HG03432 (cell line): ENCODE measurements at regions not wholly inside any gene's neighbourhood (a gene's known extent, or its start where the extent isn't known, plus 50 kb on each side); places are given as distances from the start of the nearest gene placed in this dataset.

Experiments used
- ATAC-seq: cut with Tn5 transposase; IDR thresholded peaks from one replicate; pipeline ENCODE4 v1.9.1; 2021; ENCODE audit warnings: mild to moderate bottlenecking, moderate library complexity; ENCODE audit not compliant: unreplicated experiment

DNA sequence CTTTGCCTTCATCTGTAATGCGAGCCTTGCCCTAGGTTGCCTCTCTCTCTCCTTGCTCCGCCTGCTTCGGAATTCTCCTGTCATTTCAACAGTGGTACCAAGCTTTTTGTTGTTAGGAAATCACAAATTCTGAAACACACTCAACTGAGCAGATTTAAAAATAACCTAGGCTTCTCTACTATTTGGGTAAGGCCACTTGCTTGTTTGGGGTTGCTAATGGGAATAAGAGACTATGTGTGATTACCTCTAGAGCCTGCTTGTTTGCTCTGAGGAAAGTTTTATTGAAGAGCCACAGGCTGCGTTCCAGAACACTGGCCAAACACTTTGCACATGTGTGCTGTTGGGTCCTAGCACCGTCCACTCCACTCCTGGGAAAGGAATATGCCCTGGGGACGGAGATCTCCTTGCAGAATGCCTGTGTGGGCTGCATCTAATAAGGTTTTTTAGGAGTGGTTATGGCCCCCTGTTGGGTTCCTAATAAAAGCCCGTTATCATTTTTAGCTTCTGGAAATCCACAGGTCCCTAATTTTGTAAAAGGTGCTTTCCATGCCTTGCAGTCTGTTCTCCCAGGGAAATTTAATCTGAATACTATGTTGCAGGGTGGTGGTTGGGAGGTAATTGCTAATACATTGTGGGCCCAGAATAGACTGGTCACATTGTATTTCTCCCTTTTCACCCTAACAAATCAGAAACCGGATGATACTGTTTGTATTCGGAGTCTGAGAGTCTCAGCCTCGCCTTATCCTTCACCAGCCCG, 68.7 kb upstream of the KLF6 start:
- ATAC-seq = no peak

DNA sequence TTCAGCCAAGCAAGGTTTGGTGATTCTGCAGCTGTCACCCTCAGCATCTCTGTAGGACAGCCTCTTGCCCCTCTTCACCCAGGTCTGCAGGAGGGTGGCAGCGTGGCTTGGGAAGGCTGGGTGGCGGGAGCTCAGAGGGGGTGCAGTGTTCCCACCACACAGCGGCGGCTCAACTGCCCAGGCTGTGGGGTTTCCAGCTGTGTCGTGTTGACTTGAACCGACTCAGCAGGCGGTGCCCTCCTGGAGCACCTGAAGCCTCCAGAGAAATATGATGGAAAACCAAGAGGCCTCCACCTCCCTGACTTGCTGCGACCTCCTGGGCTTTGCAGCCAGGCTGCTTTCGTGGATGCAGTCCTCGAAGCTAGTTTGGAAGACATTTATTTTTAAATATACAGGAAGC, 68.0 kb upstream of the KLF6 start:
- no peak for ATAC-seq

DNA sequence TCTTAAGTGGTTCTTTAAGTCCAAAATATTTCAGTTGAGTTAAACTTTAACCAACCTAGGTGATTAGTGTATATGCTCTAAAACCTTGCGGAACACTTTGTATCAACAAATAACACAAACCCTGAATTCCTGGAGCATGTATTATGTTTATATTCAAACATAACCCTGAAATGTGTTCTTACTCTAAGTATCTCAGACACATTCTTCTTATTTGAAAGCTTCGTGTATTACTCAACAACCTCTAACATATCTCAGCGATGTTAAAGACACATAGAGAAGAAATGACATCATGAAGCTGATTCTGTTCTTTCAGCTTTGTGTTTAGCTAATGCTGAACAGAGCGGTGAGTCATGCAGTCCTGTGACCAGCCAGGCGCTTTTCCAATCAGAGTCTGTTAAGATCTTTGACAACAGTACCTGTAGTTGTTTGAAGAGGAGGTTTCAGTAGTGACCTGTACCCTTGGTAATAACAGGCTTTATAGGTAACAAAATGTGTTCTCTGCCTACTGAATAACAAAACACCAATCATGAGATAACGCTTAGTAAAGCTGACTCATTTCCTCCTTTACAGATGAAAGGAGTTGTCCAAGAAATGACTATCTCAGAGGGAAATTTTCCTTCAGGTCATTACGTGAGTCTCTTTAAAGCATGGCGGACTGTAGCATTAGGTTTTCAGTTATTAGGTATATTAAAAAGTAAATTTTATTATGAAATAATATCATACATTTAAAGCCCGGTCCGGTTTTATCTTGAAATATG, 67.3 kb upstream of the KLF6 start:
- peak; percentile 87 for ATAC-seq

DNA sequence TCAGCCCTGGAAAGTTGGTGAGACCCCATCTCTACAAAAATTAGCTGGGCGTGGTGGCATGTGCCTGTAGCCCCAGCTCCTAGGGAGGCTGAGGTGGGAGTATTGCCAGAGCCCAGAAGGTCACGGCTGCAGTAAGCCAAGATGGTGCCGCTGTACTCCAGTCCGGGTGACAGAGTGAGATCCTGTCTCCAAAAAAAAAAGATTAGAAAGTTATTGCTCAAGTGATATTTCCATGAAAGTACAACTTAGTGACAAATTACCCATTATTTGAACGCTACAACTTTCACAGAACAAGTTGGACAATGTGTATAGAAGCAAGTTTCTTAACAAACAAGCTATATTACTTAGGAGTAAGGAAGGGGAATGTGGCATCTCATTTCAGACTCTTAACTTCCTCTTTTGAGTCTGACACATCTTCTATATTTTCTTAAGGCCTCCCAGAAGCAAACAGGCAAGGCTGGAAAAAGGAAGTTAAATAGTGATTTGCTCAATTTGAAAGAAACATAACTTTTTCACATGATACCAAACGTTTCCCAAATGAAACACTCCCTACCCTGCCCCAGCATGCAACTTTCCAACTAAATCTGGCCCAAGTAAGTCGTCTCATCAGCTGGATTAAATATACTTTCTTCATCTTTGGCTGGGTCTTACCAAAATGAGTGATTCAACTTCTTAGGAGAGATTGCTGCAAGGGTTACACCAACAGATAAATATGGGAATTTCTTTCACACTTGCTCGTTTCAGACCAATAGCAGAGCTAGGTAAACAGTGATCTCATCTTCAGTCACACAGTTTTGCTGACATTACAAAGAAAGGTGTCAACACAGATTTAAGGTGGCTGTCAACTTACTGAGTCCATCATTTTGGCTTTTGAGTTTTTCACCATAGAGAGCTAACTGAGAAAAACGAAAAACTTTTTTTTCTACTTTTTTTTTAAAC, 66.3 kb upstream of the KLF6 start:
- ATAC-seq = peak; percentile 49

DNA sequence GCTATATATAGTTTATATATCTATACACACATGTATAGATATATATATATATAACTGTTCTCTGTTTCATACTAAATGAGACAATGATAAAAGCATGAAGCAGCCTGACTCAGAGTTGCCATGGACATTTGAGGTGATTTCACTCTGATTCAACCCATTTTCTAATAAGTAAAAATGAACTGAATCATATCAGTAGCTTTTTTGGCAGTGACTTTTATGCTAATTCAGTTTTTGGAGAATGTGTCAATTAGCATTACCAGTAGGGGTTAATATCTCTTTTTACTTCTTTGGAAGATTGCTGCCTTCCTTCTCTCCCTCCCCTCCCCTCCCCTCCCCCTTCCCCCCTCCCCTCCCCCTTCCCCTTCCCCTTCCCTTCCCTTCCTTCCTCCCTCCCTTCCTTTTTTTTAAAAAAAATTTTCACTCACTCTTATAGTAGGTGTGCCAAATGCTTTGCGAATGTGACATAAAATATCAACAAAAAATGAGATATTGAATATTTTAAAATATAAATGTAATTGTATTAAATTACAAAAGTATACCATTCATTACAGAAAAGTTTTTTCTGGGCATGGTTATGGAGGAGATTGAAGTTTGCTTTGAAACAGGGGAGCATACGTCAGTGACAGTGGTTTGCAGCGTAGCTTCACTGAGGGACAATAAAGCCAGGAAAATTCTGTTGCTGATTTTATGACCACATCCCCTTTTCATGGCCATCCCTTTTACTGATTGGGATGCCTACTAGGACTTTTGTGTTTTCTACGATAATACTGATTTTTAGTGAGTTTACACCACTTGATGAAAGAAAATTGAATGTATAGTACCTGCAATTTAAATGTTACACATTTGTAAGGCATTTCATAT, 64.0 kb upstream of the KLF6 start:
- no peak for ATAC-seq

DNA sequence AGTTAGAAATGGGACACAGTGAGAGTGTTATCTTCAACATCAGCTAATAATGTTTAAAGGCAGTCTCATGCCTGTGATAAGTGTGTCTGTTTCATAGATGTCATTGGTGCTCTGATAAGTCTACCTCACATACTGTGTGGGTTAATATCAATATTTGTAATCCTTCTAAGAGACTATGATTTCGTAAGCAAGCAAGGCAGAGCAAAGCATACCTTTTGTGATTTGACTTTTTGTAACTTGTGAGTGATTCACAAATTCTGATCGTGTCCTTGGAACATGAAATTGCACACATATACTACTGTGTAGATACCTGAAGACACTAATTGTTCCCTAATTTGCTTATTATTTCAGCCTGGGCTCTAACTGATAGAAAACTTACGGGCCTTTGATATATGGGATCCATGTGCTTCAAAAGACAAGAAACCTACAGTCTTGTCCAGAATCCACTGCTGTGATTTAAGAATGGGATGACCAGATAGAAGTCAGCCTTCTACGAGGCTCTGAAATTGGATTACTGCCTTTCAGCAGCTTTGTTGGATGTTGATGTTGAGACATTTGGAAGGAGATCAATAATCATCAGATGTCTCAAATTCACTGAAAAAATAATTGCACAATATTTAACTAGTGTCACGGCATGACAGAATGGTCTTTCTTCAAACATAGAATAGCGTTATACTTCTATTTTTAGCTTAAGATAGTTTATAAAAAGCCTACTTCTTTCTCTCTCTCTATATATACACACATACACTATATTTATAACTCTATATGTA, 63.2 kb upstream of the KLF6 start:
- no peak for ATAC-seq

DNA sequence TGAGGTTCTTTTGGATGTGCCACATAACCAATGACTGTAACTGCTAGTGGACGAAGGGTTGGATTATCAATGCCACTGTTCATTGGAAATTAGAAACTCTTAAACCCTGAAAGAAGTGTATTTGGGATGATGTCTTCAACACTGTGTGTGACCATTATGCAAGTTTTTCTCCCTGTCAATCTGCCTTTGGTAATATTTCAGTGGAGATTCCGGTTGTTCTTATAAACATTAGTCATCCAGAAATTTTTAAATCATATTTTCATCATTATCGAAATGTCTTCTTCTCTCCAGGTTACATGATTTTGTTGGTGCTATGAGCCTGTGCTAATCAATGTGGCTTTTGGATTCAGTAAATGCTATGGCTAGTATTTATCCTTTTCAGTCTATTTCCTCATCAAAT, 61.7 kb upstream of the KLF6 start:
- no peak for ATAC-seq

DNA sequence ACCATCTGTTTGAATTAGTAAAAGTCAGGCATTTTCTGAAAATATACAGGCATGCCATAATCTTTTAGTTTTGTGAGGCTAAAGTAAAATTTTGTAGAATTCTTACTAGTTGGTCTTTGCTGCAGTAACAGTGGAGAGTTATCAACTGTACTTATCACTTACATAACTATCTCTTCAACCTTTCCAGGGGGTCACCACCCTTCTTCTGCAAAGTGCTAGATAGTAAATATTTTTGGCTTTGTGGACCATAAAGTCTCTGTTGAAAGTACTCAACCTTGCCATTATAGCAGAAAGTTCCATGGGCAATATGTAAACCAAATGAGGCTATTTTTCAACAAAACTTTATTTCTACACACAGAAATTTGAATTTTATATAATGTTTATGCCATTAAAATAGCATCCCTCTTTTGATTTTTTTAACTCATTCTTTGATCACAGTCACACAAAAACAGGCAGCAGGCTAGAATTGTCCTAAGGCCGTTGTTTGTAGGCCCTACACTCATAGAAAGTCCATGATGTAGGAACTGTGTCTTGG, 59.5 kb upstream of the KLF6 start:
- ATAC-seq = no peak

DNA sequence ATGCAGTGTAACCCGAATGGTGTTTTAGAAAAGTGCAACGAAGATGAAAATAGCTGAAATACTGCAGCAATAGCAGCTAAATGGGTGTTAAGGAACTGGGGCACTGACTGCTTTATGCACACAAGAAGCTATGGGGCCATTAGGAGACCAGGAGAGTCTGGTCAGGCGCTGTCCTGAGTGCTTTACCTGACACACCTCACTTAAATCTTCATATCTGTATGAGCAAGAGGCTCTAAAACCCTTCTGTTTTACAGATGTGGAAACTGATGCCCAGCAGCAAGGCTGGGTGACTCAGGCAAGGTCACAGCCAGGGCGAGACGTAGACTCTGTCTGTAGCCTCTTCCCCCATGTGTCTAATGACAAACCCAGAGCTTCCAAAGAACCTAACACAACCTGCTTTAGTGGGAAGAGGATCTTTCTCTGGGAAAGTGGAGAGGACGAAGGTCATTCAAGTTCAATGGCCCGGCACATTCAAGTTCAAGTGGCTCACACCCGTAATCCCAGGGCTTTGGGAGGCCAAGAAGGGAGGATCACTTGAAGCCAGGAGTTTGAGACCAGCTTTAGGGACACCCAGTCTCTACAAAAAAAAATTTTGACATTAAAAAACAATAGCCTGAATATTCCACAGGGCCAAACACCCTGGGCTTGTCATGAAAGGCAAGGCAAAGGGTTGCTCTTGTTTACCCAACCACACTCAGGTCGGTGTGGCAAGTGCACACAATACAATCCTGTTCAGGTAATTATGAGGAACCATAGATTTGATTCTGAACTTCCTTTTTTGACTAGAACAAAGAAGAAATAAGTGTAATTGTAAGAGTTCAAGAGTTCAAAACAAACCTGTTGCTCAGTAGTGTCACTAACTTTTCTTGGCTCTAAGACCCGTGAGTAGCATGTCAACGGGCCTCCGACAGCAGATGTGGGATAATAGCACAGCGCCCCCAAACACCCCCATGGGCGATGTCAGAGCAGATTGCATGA, 53.7 kb upstream of the KLF6 start:
- no peak for ATAC-seq

DNA sequence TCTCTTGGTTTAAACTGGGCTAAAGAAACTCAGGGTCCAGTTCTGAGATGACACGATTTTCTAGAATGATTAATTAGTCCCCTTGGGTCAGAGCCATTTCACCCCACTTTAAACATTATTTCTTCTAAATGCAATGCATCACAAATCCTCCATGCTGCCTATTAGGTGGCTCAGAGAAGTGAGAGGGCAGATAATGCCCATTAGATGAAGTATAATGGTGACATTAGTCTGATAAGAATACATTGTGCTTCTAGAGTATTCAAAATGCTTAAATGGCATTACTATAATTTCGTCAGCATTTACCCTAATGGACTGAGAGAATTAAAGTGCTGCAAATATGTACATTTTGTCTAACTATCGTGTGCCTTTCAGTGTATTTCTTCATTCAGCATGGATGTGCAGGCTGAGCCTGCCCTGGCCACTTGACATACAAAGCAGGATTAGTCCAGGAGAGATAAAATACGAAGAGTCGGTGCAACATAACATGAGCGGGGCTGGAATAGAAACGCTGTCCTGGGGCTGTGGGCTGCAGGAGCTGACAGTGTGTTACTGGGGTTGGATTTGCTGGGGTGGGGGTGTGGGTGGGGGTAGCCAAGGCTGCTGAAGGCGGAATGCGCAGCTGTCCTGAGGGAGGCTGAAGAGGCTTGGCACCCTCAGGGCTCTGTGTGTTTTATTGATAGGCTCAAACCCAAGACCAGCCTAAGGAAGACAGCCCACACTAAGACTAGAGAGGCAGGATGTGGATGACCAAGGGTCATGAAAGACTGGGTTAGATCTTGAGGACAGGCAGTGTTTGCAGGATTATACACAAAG, 52.8 kb upstream of the KLF6 start:
- no peak for ATAC-seq

DNA sequence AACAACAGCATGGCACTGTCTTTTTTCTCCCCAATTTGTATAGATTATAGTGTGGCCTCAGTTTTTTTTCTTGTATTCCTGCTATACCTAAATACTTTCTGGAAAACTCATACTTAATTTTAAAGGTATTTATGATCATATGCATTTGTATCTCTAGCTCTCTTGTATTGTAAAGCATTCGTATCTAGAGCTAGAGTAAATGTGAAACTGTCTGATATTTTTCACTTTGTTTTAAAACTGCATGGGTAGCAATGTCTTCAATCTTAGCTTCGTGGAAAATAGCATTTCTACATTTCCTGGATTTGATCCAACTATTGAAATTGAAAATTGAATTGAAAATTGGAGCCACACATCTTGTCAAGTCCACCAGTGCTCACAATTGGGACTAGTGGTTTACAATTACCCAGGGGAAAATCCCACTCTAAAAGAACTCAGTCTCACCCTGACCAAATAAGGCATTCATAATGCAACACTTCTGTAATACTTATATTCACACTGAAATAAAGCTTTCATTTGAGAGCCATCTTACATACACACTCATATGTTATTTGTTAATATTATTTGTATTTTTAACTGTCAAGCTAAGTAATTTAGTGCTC, 51.3 kb upstream of the KLF6 start:
- peak; percentile 73 for ATAC-seq

DNA sequence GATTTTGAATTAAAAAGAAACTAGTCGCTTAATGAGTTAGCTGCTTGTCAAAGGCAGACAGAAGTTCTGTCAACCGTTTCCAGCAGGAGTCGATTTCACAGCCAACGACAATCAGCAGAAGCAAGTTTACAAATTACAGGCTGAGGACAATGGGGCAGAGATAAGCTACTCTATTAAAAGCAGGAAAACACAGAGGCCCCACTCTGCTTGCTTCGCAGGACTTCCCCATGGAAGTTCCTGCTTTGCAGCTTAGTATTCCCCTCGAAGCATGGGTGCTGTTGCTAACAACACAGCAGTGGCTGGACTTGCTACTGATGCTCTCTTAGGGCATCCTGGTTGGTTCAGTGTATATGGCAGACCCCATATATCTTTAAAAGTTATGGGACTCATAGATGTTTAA, 50.8 kb upstream of the KLF6 start:
- ATAC-seq = peak; percentile 38

DNA sequence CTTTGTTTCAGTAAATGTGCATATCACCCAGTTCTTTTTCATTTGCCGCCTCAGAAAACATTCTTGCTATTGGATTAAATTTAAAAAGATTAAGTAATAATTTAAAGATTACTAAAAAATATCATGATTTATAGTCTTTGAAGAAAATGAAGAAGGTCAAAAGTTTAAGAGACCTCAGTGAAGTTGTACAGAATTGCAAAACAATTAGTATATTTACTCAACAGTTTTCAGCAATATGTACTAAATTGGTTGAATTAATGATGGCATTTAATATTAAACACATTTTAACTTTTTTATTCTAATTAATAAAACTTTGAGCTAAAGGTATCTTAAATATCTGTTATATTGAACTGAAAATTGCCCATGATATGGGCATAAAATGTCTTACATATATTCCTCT, 49.9 kb upstream of the KLF6 start:
- no peak for ATAC-seq
